Natural killer cell (primary cell): ENCODE measurements at regions not wholly inside any gene's neighbourhood (a gene's known extent, or its start where the extent isn't known, plus 50 kb on each side); places are given as distances from the start of the nearest gene placed in this dataset.

Experiments
- ATAC-seq, 3 donors: fragments of 150-1000 bp in 2 of 3; fragments of 200-7000 bp in 1 of 3; cut with Tn5 transposase; 1 replicate in 1 of 3; 2 replicates in 2 of 3; pipeline ENCODE4 v1.10.0; 2021; ENCODE audit warnings: mild to moderate bottlenecking in 2 of 3, moderate library complexity in 2 of 3
- DNase-seq, 2 donors: peaks; one replicate each; pipeline versions ENCODE4 v3.0.0 to v3.0.0-alpha.2; 2013 to 2021; ENCODE audit warnings: mixed read lengths in 1 of 2
- H3K27ac ChIP-seq: one replicate; pipeline ENCODE4 v1.5.1; 2013; ENCODE audit warnings: mild to moderate bottlenecking, low read length
- H3K27me3 ChIP-seq: one replicate; pipeline ENCODE4 v1.6.1; 2013; ENCODE audit warnings: low read length; ENCODE audit not compliant: control insufficient read depth, insufficient read depth
- H3K36me3 ChIP-seq: one replicate; pipeline ENCODE4 v1.6.1; 2013; ENCODE audit warnings: low read length; ENCODE audit not compliant: control insufficient read depth, insufficient read depth
- H3K4me1 ChIP-seq: one replicate; pipeline ENCODE4 v1.6.1; 2013; ENCODE audit warnings: low read length; ENCODE audit not compliant: control insufficient read depth, insufficient read depth
- H3K4me3 ChIP-seq: one replicate; pipeline ENCODE4 v1.5.1; 2013; ENCODE audit warnings: low read length
- H3K9me3 ChIP-seq: one replicate; pipeline ENCODE4 v1.6.1; 2013; ENCODE audit warnings: low read length; ENCODE audit not compliant: control insufficient read depth, insufficient read depth
- H3K27ac Mint-ChIP-seq, 2 donors: one replicate each; pipeline ENCODE4 v1.8.0; 2022; ENCODE audit warnings: mild to moderate bottlenecking in 2 of 2, mixed read lengths in 2 of 2, moderate library complexity in 1 of 2
- H3K27me3 Mint-ChIP-seq, 2 donors: one replicate each; pipeline ENCODE4 v1.8.0; 2022; ENCODE audit warnings: low read depth in 2 of 2, mixed read lengths in 2 of 2
- H3K36me3 Mint-ChIP-seq: one replicate; pipeline ENCODE4 v1.8.0; 2022; ENCODE audit warnings: mixed read lengths
- H3K4me1 Mint-ChIP-seq, 2 donors: one replicate each; pipeline ENCODE4 v1.8.0; 2022; ENCODE audit warnings: mixed read lengths in 2 of 2
- H3K4me3 Mint-ChIP-seq: one replicate; pipeline ENCODE4 v1.8.0; 2022; ENCODE audit warnings: mild to moderate bottlenecking, moderate library complexity, mixed read lengths
- H3K9me3 Mint-ChIP-seq, 2 donors: one replicate each; pipeline ENCODE4 v1.8.0; 2022; ENCODE audit warnings: mixed read lengths in 2 of 2
- WGBS: methylation state at CpG from one replicate; pipeline ENCODE4 v1.1.7; 2013; ENCODE audit warnings: missing lambda C conversion rate; ENCODE audit not compliant: insufficient coverage; 5-methylcytosine and 5-hydroxymethylcytosine counted together
- intact Hi-C: fragments of 100-400 bp; cut with micrococcal nuclease; formaldehyde crosslinking; loops from one replicate; pipeline ENCODE4 v1.14.2; 2022
- TF ChIP-seq, protein P1 (sequence below): fragments of 200-600 bp; IDR thresholded peaks from one replicate; pipeline ENCODE4 v1.8.0; 2022; ENCODE audit warnings: antibody characterized with exemption

GRCh38 chr1:209382231-209383100 lies 201.0 kb upstream of the CAMK1G start:
- H3K4me1 ChIP-seq = no peaks in the 10 kb centered on the region
- no peak overlapping the region for H3K4me3 ChIP-seq
- no peak for ATAC-seq
- 22% methylated on average over 3 of the region's 3 CpGs for WGBS
- H3K9me3 ChIP-seq = no peaks in the 10 kb centered on the region
- no peaks in the 10 kb centered on the region for H3K36me3 ChIP-seq
- H3K27me3 ChIP-seq = no peaks in the 10 kb centered on the region
- no peak overlapping the region for H3K27ac Mint-ChIP-seq
- no peak for DNase-seq
- H3K4me3 Mint-ChIP-seq = no peak overlapping the region
- intact Hi-C loops = no loop called here
- H3K36me3 Mint-ChIP-seq = no peaks in the 10 kb centered on the region
- H3K4me1 Mint-ChIP-seq = peaks cover 0 to 5% of the 10 kb centered on the region in 2 donors
- peaks cover 8 to 10% of the 10 kb centered on the region in 2 donors for H3K27me3 Mint-ChIP-seq
- no peak overlapping the region for H3K27ac ChIP-seq
- H3K9me3 Mint-ChIP-seq = peaks cover 0 to 2% of the 10 kb centered on the region in 2 donors
- TF ChIP-seq, protein P1, sequence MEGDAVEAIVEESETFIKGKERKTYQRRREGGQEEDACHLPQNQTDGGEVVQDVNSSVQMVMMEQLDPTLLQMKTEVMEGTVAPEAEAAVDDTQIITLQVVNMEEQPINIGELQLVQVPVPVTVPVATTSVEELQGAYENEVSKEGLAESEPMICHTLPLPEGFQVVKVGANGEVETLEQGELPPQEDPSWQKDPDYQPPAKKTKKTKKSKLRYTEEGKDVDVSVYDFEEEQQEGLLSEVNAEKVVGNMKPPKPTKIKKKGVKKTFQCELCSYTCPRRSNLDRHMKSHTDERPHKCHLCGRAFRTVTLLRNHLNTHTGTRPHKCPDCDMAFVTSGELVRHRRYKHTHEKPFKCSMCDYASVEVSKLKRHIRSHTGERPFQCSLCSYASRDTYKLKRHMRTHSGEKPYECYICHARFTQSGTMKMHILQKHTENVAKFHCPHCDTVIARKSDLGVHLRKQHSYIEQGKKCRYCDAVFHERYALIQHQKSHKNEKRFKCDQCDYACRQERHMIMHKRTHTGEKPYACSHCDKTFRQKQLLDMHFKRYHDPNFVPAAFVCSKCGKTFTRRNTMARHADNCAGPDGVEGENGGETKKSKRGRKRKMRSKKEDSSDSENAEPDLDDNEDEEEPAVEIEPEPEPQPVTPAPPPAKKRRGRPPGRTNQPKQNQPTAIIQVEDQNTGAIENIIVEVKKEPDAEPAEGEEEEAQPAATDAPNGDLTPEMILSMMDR = no peak

- intact Hi-C loops = no loop called here
- H3K36me3 ChIP-seq = no peaks in the 10 kb centered on the region
- WGBS = 98% methylated on average over 4 of the region's 4 CpGs
Observed at GRCh38 chr1:209383422-209383821, 200.1 kb upstream of the CAMK1G start.

DNA sequence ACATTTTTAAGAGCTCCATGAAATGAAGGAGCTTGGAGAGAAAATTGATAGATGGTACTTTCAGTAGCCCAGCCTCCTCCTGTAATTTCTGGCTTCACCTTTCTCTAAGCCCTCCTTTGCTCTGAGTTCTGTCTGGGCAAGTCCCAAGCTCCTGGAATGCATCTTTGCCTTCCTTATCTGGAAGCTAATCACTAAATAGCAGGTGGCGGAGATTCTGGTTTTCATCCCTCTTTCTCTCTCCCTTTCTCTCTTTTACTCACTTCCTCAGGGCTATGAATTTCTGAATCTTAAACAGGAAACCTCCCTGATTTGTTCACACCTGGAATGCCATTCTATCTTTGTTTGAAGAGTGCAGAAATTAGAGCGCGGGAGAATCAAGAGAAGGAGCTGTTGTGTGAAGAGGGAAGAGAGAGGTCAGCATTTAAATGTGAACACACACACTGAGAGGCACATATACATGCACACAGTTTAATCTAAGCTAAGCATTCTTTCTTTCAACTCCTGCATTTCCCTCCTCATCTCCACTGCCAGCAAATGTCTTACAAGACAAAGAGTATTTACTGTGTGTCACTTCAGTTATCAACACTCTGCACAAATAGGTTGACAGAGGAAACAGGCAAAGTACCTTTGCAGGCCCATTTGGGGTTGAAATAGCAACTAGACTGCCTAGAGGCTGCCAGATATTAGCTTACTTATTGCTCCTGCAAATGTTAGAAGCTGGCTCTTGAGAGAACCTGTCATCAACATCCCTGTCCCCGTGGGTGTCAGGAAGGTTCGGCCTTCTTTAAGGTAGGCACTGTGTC lies 199.4 kb upstream of the CAMK1G start:
- intact Hi-C loops = no loop called here
- TF ChIP-seq, protein P1 = no peak
- Mint-ChIP-seq H3K4me1 (peaks cover 0 to 5% of the 10 kb centered on the region in 2 donors), H3K36me3 (no peaks in the 10 kb centered on the region), H3K9me3 (peaks cover 0 to 2% of the 10 kb centered on the region in 2 donors), H3K27ac (no peak overlapping the region), H3K4me3 (no peak overlapping the region), H3K27me3 (peaks cover 0 to 10% of the 10 kb centered on the region in 2 donors)
- Histone ChIP-seq H3K9me3 (no peaks in the 10 kb centered on the region), H3K4me3 (no peak overlapping the region), H3K36me3 (no peaks in the 10 kb centered on the region), H3K27ac (no peak overlapping the region), H3K4me1 (no peaks in the 10 kb centered on the region), H3K27me3 (no peaks in the 10 kb centered on the region)
- no peak for DNase-seq
- no peak for ATAC-seq
- 82% methylated on average over 5 of the region's 5 CpGs for WGBS

More at GRCh38 chr1:209383422-209383821, 200.1 kb upstream of the CAMK1G start:
- TF ChIP-seq, protein P1 = no peak
- Histone ChIP-seq H3K4me3 (no peak overlapping the region), H3K27me3 (no peaks in the 10 kb centered on the region), H3K4me1 (no peaks in the 10 kb centered on the region), H3K9me3 (no peaks in the 10 kb centered on the region), H3K27ac (no peak overlapping the region)
- no peak overlapping the region for H3K4me3 Mint-ChIP-seq
- DNase-seq (no peak), ATAC-seq (no peak)
- H3K27ac Mint-ChIP-seq = no peak overlapping the region
- H3K4me1 Mint-ChIP-seq = peaks cover 0 to 5% of the 10 kb centered on the region in 2 donors
- peaks cover under 1 to 10% of the 10 kb centered on the region in 2 donors for H3K27me3 Mint-ChIP-seq
- H3K9me3 Mint-ChIP-seq = peaks cover 0 to 2% of the 10 kb centered on the region in 2 donors
- H3K36me3 Mint-ChIP-seq = no peaks in the 10 kb centered on the region
